Smooth muscle cell (in vitro differentiated cells): ENCODE measurements at regions not wholly inside any gene's neighbourhood (a gene's known extent, or its start where the extent isn't known, plus 50 kb on each side); places are given as distances from the start of the nearest gene placed in this dataset.

Source experiments
- DNase-seq: peaks from one replicate; lab custom pipeline; 2025; ENCODE audit not compliant: unreplicated experiment; lab: John Stamatoyannopoulos, UW
- H2AFZ ChIP-seq: fragments of 200-600 bp; sonication (generic); 2 replicates; pipeline ENCODE4 v1.6.0; 2016; ENCODE audit warnings: antibody characterized with exemption, low read depth, mild to moderate bottlenecking
- H3F3A ChIP-seq: fragments of 200-600 bp; sonication (generic); 2 replicates; pipeline ENCODE4 v1.6.0; 2017; ENCODE audit warnings: antibody characterized with exemption, low read depth
- H3K27ac ChIP-seq: fragments of 200-600 bp; sonication (generic); 2 replicates; pipeline ENCODE4 v1.5.1; 2016; ENCODE audit warnings: low read depth, mild to moderate bottlenecking
- H3K27me3 ChIP-seq: fragments of 200-600 bp; sonication (generic); 2 replicates; pipeline ENCODE4 v1.6.1; 2016; ENCODE audit warnings: low read depth, mild to moderate bottlenecking
- H3K36me3 ChIP-seq: fragments of 200-600 bp; sonication (generic); 2 replicates; pipeline ENCODE4 v1.5.1; 2016; ENCODE audit warnings: low read depth
- H3K4me1 ChIP-seq: fragments of 200-600 bp; sonication (generic); 2 replicates; pipeline ENCODE4 v1.5.1; 2016; ENCODE audit warnings: low read depth
- H3K4me2 ChIP-seq: fragments of 200-600 bp; sonication (generic); 2 replicates; pipeline ENCODE4 v1.6.0; 2016; ENCODE audit warnings: mild to moderate bottlenecking
- H3K4me3 ChIP-seq: fragments of 200-600 bp; sonication (generic); 2 replicates; pipeline ENCODE4 v1.5.1; 2016; ENCODE audit warnings: mild to moderate bottlenecking
- H3K79me2 ChIP-seq: fragments of 200-600 bp; sonication (generic); 2 replicates; pipeline ENCODE4 v1.6.0; 2016; ENCODE audit warnings: low read depth, mild to moderate bottlenecking
- H3K9ac ChIP-seq: fragments of 200-600 bp; sonication (generic); 2 replicates; pipeline ENCODE4 v1.6.0; 2016; ENCODE audit warnings: low read depth
- H3K9me3 ChIP-seq: fragments of 200-600 bp; sonication (generic); replicated peaks from 2 replicates; pipeline ENCODE4 v1.5.1; 2016; ENCODE audit warnings: low read depth
- H4K20me1 ChIP-seq: fragments of 200-600 bp; sonication (generic); 2 replicates; pipeline ENCODE4 v1.6.0; 2016; ENCODE audit warnings: low read depth
- CTCF ChIP-seq: fragments of 200-600 bp; sonication (generic); IDR thresholded peaks from 2 replicates; pipeline ENCODE4 v1.5.1; 2017; ENCODE audit warnings: borderline replicate concordance, mild to moderate bottlenecking, antibody characterized with exemption; ENCODE audit not compliant: insufficient read depth, poor library complexity, severe bottlenecking
- WGBS: methylation state at CpG from one replicate; pipeline ENCODE4 v1.1.7; 2016; ENCODE audit warnings: low lambda C conversion rate; 5-methylcytosine and 5-hydroxymethylcytosine counted together

GRCh38 chr6:18990059-18990978 lies 603.2 kb downstream of the RNF144B start:
- DNase-seq: peak; percentile 28
- Histone ChIP-seq H3K27ac (no peak overlapping the region), H3K4me2 (peak overlapping the region; percentile 66), H3K27me3 (no peaks in the 10 kb centered on the region), H3K9ac (no peak overlapping the region), H3K4me1 (no peaks in the 10 kb centered on the region), H4K20me1 (no peaks in the 10 kb centered on the region), H3K4me3 (peak overlapping the region; percentile 11), H3K36me3 (no peaks in the 10 kb centered on the region), H3K79me2 (no peaks in the 10 kb centered on the region), H2AFZ (no peak overlapping the region), H3F3A (no peaks in the 10 kb centered on the region), H3K9me3 (no peaks in the 10 kb centered on the region)
- peak; percentile 65 for TF ChIP-seq CTCF
- WGBS: 41% methylated on average over 24 of the region's 24 CpGs

GRCh38 chr6:18997375-18997826 lies 610.3 kb downstream of the RNF144B start:
- no peaks in the 10 kb centered on the region for H3K4me1 ChIP-seq
- whole genome bisulfite sequencing: 25% methylated on average over 2 of the region's 2 CpGs
- DNase-seq: no peak

GRCh38 chr6:19002976-19003560 lies 615.9 kb downstream of the RNF144B start:
- no peak for DNase-seq
- Histone ChIP-seq H3K4me1 (no peaks in the 10 kb centered on the region), H3K27me3 (peaks cover 11% of the 10 kb centered on the region), H3K79me2 (no peaks in the 10 kb centered on the region), H3K9ac (no peak overlapping the region), H3K36me3 (no peaks in the 10 kb centered on the region), H4K20me1 (no peaks in the 10 kb centered on the region), H3F3A (no peaks in the 10 kb centered on the region), H3K27ac (no peak overlapping the region), H3K9me3 (no peaks in the 10 kb centered on the region), H3K4me3 (no peak overlapping the region), H2AFZ (no peak overlapping the region), H3K4me2 (no peak overlapping the region)
- no peak for TF ChIP-seq CTCF
- 57% methylated on average over 1 of the region's 1 CpG for WGBS

More at GRCh38 chr6:18997375-18997826, 610.3 kb downstream of the RNF144B start:
- H3K9ac ChIP-seq: no peak overlapping the region
- H3K27ac ChIP-seq: no peak overlapping the region
- TF ChIP-seq CTCF: peak; percentile 64
- H3K27me3 ChIP-seq: peaks cover 11% of the 10 kb centered on the region
- no peaks in the 10 kb centered on the region for H3K9me3 ChIP-seq
- H3K79me2 ChIP-seq: no peaks in the 10 kb centered on the region
- H3F3A ChIP-seq: no peaks in the 10 kb centered on the region
- no peak overlapping the region for H2AFZ ChIP-seq
- no peaks in the 10 kb centered on the region for H4K20me1 ChIP-seq
- H3K36me3 ChIP-seq: no peaks in the 10 kb centered on the region
- no peak overlapping the region for H3K4me3 ChIP-seq
- no peak overlapping the region for H3K4me2 ChIP-seq
